ENCODE measurements at regions not wholly inside any gene's neighbourhood (a gene's known extent, or its start where the extent isn't known, plus 50 kb on each side); places are given as distances from the start of the nearest gene placed in this dataset.

DNA sequence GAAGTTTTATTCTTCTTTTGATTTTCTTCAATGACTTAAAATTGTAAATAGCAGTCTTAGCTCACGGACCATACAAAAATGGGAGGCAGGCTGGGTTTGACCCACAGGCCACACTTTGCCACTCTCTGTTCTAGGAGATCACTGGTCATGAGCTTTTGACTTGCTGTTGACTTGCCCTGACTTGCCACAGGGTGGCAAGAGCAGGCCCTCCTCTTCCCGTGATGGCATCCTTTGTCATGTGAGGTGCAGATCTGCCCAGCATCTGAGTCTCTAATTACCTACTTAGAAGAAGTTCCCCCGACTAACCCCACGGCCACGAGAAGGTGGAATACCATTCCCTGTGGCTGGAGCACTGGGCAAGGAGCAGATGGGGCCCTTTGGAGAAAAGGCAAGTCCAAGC lies 81.0 kb upstream of the SCAF11 start:
- H2AFZ ChIP-seq (ENCODE audit: low read depth, low read length): no peak overlapping the region
- intact Hi-C loops (cut with micrococcal nuclease): loop anchor here (5.0 kb wide), 1 partner anchor 309 kb away; no protein-coding TSS in a partner anchor
- dilution Hi-C loops (cut with MboI; ENCODE audit: extremely low pct_ligation_motif_present, low sequenced_read_pairs): no loop called here
- DNase-seq (ENCODE audit: low read depth, low spot score) (no peak), FAIRE-seq (no peak)
- H3K4me1 ChIP-seq (ENCODE audit: control insufficient read depth, extremely low read depth, insufficient read depth, low read length): no peaks in the 10 kb centered on the region
- H3K9me1 ChIP-seq (replicated peaks; ENCODE audit: control insufficient read depth, extremely low read depth, insufficient read depth, low read length): no peaks in the 10 kb centered on the region
- peaks cover 10 to 11% of the 10 kb centered on the region in 2 experiments for H3K27me3 ChIP-seq (ENCODE audit: control insufficient read depth in 2 of 2, insufficient read depth in 2 of 2, low read length in 2 of 2)
- H3K4me3 ChIP-seq (replicated peaks in 1 of 3; ENCODE audit: insufficient read depth in 1 of 3, low read depth in 1 of 3, low read length in 3 of 3): no peak overlapping the region
- H3K9ac ChIP-seq (replicated peaks; ENCODE audit: extremely low read depth, insufficient read depth, low read length): no peak overlapping the region
- no peaks in the 10 kb centered on the region for H3K79me2 ChIP-seq (ENCODE audit: control insufficient read depth, insufficient read depth, low read length)
- ChIA-PET POLR2A (no interaction called here), CTCF (interaction anchor here (0.6 to 4.1 kb wide), 14 partner anchors 9 to 1326 kb away, joined by 3 to 37 read pairs (median 5); no protein-coding TSS in a partner anchor)
- TF ChIP-seq JUN (IDR thresholded peaks at IDR 0.05; ENCODE audit: borderline replicate concordance, insufficient read depth, insufficient read length, low read depth) (no peak), EZH2 (IDR thresholded peaks at IDR 0.05; ENCODE audit: borderline replicate concordance, low read depth, low read length, severe bottlenecking) (no peak), POLR2A (IDR thresholded peaks at IDR 0.05; ENCODE audit: low read depth, low read length) (no peak), FOS (IDR thresholded peaks at IDR 0.05; ENCODE audit: borderline replicate concordance, insufficient read depth, low read length) (no peak), POLR2AphosphoS5 (IDR thresholded peaks at IDR 0.05; ENCODE audit: insufficient read depth, low read depth, low read length) (no peak)
- TF ChIP-seq, protein P1, sequence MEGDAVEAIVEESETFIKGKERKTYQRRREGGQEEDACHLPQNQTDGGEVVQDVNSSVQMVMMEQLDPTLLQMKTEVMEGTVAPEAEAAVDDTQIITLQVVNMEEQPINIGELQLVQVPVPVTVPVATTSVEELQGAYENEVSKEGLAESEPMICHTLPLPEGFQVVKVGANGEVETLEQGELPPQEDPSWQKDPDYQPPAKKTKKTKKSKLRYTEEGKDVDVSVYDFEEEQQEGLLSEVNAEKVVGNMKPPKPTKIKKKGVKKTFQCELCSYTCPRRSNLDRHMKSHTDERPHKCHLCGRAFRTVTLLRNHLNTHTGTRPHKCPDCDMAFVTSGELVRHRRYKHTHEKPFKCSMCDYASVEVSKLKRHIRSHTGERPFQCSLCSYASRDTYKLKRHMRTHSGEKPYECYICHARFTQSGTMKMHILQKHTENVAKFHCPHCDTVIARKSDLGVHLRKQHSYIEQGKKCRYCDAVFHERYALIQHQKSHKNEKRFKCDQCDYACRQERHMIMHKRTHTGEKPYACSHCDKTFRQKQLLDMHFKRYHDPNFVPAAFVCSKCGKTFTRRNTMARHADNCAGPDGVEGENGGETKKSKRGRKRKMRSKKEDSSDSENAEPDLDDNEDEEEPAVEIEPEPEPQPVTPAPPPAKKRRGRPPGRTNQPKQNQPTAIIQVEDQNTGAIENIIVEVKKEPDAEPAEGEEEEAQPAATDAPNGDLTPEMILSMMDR (IDR thresholded peaks at IDR 0.05; ENCODE audit: extremely low read depth in 1 of 2, insufficient read depth in 1 of 2, low read depth in 1 of 2, low read length in 2 of 2): peak in 1 of 2 donors; percentile 1
- BruUV-seq (replicated peaks): no TSS peak
- no peak overlapping the region for H3K4me2 ChIP-seq (ENCODE audit: insufficient read depth, low read length)
- no peaks in the 10 kb centered on the region for H3K9me3 ChIP-seq (replicated peaks; ENCODE audit: control insufficient read depth, insufficient read depth, low read length)
- H3K27ac ChIP-seq (ENCODE audit: insufficient read depth, low read depth, low read length): no peak overlapping the region
- H4K20me1 ChIP-seq (replicated peaks; ENCODE audit: control insufficient read depth, extremely low read depth, insufficient read depth, low read length): no peaks in the 10 kb centered on the region
- H3K36me3 ChIP-seq (ENCODE audit: control insufficient read depth in 2 of 2, extremely low read depth in 1 of 2, insufficient read depth in 2 of 2, low read length in 2 of 2): no peaks in the 10 kb centered on the region

DNA sequence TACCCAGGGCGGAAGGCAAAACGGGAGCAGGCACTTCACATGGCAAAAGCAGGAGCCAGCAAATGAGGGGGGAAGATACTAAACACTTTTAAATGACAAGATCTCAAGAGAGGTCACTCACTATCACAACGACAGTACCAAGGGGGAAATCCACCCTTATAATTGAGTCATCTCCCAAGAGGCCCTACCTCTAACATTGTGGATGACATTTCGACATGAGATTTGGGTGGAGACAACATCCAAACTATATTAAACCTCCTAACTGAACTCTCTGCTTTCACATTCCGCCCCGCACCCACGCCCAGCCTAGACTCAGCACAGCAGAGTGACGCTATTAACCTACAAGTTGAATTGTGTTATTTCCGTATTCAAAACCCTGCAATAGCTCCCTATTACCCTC lies 76.7 kb upstream of the SCAF11 start:
- no peak overlapping the region for H3K9ac ChIP-seq (replicated peaks; ENCODE audit: extremely low read depth, insufficient read depth, low read length)
- POLR2A ChIA-PET: no interaction called here
- intact Hi-C loops (cut with micrococcal nuclease): no loop called here

More for the DNA sequence above, 76.7 kb upstream of the SCAF11 start:
- Histone ChIP-seq H2AFZ (ENCODE audit: low read depth, low read length) (no peak overlapping the region), H3K27me3 (ENCODE audit: control insufficient read depth in 2 of 2, insufficient read depth in 2 of 2, low read length in 2 of 2) (peaks cover 3 to 7% of the 10 kb centered on the region in 2 experiments), H3K4me3 (replicated peaks in 1 of 3; ENCODE audit: insufficient read depth in 1 of 3, low read depth in 1 of 3, low read length in 3 of 3) (no peak overlapping the region), H3K79me2 (ENCODE audit: control insufficient read depth, insufficient read depth, low read length) (no peaks in the 10 kb centered on the region), H3K27ac (ENCODE audit: insufficient read depth, low read depth, low read length) (no peak overlapping the region), H3K9me3 (replicated peaks; ENCODE audit: control insufficient read depth, insufficient read depth, low read length) (no peaks in the 10 kb centered on the region), H3K4me2 (ENCODE audit: insufficient read depth, low read length) (no peak overlapping the region), H3K9me1 (replicated peaks; ENCODE audit: control insufficient read depth, extremely low read depth, insufficient read depth, low read length) (no peaks in the 10 kb centered on the region), H3K4me1 (ENCODE audit: control insufficient read depth, extremely low read depth, insufficient read depth, low read length) (no peaks in the 10 kb centered on the region), H3K36me3 (ENCODE audit: control insufficient read depth in 2 of 2, extremely low read depth in 1 of 2, insufficient read depth in 2 of 2, low read length in 2 of 2) (no peaks in the 10 kb centered on the region), H4K20me1 (replicated peaks; ENCODE audit: control insufficient read depth, extremely low read depth, insufficient read depth, low read length) (no peaks in the 10 kb centered on the region)
- FAIRE-seq (no peak), DNase-seq (ENCODE audit: low read depth, low spot score) (no peak)
- dilution Hi-C loops (cut with MboI; ENCODE audit: extremely low pct_ligation_motif_present, low sequenced_read_pairs): no loop called here
- TF ChIP-seq GATA2 (IDR thresholded peaks at IDR 0.05; ENCODE audit: insufficient read depth, insufficient read length, low read depth, low read length) (no peak), MYC (IDR thresholded peaks at IDR 0.05; ENCODE audit: low read depth, low read length) (no peak), JUN (IDR thresholded peaks at IDR 0.05; ENCODE audit: borderline replicate concordance, insufficient read depth, insufficient read length, low read depth) (no peak), POLR2AphosphoS5 (IDR thresholded peaks at IDR 0.05; ENCODE audit: insufficient read depth, low read depth, low read length) (no peak), POLR2A (IDR thresholded peaks at IDR 0.05; ENCODE audit: low read depth, low read length) (no peak), FOS (IDR thresholded peaks at IDR 0.05; ENCODE audit: borderline replicate concordance, insufficient read depth, low read length) (no peak), EZH2 (IDR thresholded peaks at IDR 0.05; ENCODE audit: borderline replicate concordance, low read depth, low read length, severe bottlenecking) (no peak)
- TF ChIP-seq, protein P2, sequence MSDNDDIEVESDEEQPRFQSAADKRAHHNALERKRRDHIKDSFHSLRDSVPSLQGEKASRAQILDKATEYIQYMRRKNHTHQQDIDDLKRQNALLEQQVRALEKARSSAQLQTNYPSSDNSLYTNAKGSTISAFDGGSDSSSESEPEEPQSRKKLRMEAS (IDR thresholded peaks at IDR 0.05; ENCODE audit: insufficient read depth, insufficient read length): no peak
- TF ChIP-seq, protein P1 (IDR thresholded peaks at IDR 0.05; ENCODE audit: extremely low read depth in 1 of 2, insufficient read depth in 1 of 2, low read depth in 1 of 2, low read length in 2 of 2): no peak
- no TSS peak for BruUV-seq (replicated peaks)
- CTCF ChIA-PET: no interaction called here

Measured in endothelial cell of umbilical vein (primary cell).